CD4-positive, alpha-beta T cell treated with Interferon alpha-2 for 1 hour (primary cell): ENCODE measurements at regions not wholly inside any gene's neighbourhood (a gene's known extent, or its start where the extent isn't known, plus 50 kb on each side); places are given as distances from the start of the nearest gene placed in this dataset.
"Not testable (repeated sequence)": the region's sequence is repeated elsewhere in the genome, so short reads cannot be mapped to it uniquely, and the experiment has no call there.

Source experiments
- DNase-seq, 2 donors: peaks; one replicate each; pipeline ENCODE4 v3.0.0-alpha.2; 2020 to 2022

DNA sequence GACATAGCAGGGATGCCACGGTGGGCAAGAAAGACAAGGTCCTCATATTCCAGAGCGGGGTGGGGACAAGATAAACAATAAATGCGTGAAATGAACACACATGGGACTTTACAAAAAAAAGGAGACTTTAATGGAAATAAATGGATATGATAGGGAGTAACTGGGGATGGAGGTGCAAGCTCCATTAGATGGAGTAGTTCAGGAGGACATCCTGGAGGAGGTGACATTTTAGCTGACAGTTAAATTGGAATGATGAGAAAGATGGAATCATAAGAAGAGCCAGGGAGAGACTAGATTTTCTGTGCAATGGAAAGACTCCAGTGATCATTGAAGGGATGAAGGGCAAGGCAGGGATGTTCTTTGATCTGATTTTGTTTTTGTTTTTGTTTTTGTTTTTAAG lies 83.6 kb upstream of the MYL10 start:
- no peak for DNase-seq

DNA sequence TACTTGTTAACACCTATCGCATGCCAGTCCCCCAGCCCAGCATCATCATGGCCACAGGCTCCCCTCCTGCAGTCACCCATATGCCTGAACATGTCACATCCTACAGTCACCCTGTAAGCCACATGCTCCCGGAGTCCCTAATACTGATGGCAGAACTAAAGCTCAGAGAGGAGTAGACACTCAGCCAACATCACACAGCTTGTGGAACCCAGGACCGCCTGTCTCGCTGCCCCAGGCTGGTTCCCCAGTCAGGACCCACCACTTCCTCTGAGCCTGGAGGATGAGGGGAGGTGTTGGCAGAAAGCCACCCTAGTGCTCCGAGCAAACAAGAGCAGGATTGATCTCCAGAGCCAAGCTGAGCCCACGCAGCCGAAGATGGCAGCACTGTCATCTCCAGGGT lies 85.0 kb upstream of the MYL10 start:
- DNase-seq, result no peak

DNA sequence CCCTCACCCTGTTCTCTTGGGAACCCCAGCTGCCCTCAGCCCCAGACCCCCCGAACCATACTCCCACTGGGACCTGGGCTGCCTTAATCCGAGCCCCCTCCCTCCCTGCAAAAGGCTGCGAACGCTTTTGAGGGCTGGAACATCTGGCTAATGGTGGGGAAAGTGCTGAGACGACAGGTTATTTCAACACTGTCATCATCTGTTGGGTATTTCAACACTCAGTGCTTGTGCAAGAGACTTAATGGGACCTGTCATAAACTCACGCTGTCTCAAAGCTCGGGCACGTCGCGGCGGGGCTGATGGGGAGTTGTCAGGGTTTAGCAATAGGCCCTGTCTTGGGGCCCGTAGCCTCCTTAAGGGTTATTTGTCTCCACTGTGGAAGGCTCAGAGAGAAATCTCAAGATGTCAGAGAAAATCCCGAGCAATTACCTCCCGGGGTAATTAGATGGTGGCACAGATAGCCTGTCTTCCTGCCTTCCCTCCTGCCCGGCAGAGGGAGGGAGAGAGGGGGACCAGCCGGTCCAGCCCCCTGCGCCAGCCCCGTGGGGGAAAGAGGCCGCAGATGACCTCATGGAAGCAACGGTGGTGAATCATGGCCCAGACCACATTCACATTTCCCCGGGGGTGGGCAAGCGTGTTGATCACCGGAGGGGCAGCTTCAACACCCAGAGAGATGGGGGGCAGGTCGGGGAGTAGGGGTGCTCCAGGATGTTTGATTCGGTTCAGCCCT lies 88.7 kb upstream of the MYL10 start:
- DNase-seq, result peak; percentile 20 to 75

DNA sequence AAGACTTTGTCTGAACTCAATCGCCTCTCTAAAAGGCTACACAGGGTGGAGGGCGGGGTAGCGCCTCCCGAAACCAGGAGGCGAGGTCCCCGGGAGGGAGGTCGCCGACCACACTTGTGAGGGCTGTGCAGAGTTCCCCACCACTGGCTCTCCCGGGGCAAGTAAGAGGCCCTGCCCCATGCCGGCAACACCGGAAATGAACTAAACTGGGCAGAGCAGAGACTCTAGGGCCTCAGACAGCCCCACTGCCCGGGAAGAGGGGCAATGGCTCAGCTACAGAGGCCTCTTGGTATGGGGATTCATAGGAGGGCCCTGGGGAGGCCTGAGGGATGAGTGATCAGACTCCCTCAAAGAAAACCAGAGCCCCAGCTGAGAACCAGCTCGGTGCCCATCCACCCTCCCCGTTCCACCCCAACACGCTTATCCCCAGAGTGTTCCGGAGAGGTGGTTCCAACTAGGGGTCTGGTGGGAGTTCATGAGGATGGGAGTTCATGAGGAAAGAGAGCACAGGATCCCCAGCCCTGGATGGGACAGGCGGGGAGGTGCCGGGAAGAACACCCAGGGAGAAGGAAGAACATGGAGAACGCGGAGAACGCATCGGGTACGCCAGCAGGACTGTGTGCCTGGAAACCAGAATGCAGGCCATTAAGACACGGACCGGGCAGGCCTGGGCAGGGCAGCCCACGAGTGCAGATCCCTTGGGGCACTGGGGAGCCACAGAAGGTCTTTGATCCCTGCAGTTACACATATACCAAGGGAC lies 89.4 kb upstream of the MYL10 start:
- peak in 1 of 2 donors; percentile 8 for DNase-seq

DNA sequence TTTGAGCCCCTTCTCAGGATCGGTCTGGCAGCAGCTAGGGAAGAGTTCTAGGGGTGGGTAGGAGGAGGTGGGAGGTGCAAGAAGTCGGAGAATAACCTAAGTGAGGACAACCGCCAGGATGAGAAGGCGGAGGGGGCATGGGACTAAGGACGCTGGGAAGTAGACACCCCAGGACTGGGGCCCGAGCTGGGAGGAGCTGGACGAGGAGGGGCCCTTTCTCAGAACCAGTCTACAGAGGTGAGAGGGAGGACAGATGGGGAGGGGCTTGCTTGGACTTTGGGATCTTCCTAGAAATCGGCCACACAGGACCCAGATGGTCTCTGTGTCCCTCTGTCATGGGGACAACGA lies 90.0 kb upstream of the MYL10 start:
- no peak for DNase-seq

DNA sequence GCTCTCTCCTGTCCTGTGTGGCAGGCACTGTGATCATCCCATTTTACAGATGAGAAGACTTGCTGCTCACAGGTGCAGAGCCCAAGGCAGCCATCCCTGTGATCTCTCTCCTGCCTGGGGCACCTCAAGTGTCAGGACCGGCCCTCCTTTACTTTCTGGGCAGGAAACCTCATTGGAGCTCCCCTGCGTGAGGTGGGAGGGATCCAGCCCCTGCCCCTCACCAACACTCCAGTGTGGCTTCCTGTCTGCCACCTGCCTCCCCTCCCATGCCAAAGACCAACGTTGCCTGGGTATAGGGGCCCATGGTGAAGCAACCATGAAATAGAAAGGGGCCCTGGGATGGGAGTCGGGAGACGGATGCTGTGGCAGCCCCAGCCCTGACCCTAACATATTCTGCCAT lies 91.2 kb upstream of the MYL10 start:
- no peak for DNase-seq

DNA sequence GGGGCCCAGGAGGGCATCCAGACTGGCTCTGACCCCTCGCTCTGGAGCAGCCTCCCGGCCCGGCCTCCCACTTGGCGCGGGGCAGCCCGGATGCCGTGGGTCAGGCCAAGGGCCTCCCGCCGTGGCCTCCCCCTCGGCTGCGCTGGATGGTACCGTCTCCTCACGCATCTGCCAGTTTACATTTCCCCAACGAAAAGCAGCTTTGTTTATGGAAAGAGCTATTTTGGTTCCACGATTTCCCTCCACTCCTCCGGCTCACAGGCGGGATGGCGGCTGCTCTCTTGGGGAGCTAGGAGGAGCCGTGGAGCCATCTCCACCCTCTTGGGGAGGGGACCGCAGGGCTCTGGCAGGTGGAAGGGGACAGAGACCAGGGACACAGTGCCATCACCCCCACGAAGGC lies 93.2 kb upstream of the MYL10 start:
- no peak for DNase-seq

DNA sequence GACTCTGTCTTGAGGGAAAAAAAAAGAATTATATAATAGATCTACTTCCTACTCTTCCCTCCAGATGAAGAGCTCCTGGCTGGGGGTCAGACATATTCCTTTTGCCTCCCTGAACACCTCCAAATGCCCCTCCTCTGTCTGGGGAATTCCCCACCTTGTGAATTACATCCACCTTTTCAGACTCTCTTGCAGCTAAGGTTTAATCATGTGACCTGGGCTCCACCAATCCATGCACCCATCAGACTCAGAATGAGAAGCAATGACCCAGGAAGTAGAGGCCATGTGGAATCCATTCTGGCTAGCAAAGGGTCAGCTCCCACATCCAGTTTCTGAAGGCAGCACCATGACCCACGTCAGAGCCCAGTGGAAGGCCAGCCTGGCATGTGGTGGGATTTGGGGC lies 93.6 kb upstream of the CUX1 start:
- DNase-seq, result no peak

DNA sequence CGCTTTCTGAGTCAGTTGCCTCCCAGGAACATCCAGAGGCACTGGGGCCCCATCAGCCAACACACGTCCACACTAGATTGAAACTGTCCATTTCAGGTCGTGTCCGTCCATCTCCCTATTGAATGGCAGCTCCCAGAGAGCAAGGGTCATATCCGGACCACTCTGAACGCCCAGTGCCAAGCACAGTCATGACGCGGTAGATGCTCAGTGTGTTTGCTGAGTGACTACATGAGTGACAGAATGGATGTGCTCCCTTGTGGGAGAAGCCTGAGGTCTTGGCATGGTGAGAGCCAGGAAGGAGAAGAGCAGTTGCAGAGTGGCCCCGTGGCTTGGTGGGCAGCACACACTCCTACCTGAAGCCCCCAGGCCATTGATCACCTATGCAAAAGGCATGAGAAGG lies 92.5 kb upstream of the CUX1 start:
- DNase-seq, result no peak

DNA sequence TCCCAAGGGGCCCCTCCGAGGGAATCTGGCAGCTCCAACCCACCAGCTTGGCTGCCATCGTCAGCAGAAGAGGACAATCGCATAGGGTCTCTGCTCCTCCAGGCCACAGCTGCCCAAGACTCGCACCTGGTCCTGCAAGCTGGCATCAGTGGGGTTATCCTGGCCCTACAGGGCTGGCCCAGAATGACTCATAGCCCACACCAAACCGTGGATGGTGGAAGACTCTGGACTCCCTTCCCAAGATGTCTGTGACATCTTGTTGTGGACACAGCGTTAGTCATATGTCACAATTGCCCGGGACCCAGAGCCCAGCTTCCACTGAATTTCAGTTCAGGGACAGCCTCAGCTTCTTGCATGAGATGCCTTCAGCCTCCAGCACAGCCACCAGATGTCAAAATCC lies 91.5 kb upstream of the CUX1 start:
- no peak for DNase-seq

DNA sequence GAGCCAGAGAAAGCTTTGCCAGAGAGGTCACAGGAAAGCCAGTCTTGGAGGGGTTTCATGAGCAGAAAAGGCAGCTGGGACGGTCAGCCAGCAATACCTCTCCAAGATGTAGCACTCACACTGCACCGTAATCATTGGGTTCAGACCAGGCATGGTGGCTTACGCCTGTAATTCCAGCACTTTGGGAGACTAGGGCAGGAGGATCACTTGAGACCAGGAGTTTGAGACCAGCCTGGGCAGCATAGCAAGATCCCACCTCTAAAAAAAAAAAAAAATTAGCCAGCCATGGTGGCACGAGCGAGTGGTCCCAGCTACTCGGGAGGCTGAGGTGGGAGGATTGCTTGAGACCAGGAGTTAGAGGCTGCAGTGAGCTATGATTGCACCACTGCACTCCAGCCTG lies 90.2 kb upstream of the CUX1 start:
- no peak for DNase-seq

DNA sequence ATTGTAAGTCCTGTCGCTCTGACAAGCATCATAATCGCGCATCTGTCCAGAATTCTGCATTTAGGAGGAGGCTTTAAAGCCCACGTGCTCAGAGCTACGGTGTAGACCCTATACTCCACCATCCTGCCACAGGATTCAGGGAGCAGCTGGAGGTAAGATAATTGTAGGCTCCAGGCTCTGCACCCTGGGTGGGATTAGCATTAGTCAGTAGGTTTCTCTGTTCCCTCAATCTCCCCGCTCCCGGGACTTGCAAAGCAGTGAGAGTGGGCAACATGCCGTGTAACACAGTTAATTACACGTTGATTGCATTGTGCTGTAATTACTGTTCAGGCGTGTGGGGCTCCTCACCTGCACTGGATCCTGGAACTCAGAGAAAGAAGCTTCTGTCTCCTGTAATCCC lies 89.3 kb upstream of the CUX1 start:
- no peak for DNase-seq

DNA sequence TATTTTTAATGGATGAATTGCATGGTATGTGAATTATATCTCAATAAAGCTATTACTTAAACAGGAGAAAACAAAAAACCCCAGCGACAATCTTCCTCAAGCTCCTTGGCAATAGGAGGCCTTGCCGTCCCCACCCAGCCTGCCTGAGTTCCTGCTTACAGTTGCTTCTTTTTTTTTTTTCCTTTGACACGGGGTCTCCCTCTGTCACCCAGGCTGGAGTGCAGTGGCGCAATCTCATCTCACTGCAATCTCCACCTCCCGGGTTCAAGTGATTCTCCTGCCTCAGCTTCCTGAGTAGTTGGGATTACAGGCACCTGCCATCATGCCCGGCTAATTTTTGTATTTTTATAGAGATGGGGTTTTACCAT lies 88.6 kb upstream of the CUX1 start:
- DNase-seq, result not testable (repeated sequence)

DNA sequence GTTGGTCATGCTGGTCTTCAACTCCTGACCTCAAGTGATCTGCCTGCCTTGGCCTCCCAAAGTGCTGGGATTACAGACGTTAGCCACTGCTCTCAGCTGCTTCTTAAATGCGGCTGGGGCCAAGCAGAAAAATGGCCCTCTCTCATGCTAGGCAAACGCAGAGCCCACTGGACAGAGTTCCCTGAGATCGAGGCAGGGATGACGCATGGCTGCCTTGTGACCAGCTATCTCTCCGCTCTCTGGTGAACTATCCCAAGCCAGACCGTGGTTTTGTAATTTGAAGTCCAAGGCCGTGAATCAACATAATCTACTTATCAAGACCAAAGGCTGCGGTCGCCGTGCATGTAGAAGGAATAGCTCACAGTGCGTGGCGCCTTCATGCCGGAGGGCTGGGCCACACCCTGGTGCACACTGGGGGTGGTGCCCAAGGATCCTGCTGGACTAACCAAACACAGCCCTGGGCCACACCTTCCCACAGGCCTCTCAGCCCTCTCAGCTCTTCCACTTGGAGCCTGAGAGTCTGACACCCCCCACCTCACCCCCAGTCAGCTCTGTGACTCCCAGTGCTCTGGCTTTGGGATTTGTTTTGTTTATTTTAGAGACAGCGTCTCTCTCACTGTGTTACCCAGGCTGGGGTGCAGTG lies 88.1 kb upstream of the CUX1 start:
- DNase-seq, result no peak

DNA sequence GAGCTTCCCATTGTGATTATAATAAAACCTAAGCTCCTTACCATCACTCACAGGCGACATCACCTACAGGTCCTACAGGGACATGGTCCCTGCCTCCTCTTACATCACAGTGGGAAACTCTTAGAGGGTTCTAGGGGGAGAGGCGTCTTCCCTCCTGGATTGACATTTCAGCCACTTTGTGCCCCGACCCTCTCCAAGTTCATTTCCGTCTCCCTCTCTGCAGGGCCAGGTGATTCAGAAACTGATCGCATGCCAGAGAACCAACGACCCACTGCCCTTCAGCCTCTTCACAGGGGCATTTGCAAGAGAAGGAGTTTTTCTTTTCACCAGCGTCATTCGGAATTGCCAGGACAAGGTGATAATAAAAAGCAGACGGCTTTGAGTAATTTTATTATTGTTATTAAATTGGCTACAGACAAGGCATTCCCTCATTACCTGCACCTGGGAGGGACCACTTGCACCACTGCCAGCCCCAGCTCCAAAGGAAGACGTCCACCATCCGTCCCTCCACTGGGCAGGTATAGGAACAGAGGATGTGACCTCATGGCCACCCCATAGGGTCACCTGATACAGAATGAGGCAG lies 85.8 kb upstream of the CUX1 start:
- DNase-seq, result no peak

DNA sequence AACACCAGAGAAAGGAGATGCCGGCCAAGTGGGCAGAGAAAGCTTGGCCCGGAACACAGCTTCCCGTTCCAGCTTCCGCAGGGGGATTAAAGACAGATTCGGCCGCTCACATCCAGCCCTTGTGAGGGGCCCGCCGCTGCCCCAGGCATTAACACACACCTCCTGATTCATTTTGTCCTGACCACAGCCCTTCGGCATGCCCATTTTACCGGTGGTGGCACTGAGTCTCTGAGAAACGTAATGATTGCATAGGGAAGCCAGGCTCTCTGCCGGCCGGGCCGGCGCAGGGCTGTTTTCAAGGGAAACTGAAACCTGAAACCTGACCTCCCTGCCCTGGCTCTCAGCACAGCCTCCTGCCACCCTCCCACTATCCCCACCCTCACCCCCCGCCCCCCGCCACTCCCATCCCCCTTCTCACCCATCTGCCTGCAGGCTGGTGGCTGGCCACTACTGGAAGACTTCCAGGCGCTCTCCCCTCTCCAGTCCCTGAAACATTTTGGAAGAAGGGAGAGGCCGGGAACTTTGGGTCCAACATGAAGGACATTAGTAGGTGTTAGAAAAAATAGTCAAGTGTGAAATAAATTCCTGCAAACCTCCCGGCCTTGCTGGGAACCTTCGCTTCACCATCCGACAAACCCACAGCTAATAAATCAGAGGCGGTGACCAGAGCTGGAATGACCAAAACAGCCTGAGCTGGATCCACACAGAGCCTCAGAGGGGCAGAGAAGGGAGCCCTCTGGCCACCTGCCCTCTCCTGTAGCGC lies 83.5 kb upstream of the CUX1 start:
- peak in 1 of 2 donors; percentile 22 for DNase-seq

DNA sequence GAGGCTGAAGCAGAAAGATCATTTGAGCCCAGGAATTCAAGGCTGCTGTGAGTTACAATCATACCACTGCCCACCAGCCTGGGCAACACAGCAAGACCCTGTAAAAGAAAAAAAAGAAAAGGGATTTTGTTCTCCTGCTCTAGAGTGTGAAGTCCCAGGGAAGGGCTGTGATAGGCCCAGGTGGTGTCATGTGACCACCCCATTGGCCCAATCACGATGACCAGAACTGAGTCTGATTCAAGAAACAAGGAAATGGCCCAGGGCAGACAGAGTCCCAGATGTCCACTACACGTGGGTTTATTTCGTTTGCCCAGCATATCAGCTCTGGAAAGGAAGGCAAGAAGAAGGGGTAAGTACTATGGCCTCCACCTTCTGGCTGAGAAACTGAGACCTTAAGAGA lies 81.3 kb upstream of the CUX1 start:
- no peak for DNase-seq

DNA sequence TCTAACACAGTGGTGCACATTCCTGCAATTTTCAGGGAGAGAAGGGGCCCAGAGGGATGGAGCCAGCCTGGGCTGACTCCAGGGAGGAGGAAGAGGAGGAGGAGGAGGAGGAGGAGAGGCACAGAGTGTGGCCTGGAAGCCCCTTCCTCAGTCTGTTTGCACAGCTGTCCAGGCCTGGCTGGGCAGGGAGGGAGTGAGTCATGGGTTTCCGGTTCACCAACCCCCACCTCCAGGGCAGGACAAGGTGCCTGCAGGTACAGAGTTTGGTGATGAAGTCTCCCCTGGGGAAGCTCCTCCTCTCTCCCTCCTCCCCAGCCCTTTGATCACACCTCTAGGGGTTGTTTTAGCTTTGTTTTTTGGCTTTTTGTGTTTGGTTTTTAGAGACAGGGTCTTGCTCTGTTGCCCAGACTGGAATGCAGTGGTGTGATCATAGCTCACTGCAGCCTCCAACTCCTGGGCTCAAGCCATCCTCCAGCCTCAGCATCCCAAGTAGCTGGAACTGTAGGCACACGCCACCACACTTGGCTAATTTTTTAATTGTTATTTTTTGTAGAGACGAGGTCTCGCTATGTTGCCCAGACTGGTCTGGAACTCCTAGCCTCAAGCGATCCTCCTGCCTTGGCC lies 77.5 kb upstream of the CUX1 start:
- DNase-seq, result no peak

DNA sequence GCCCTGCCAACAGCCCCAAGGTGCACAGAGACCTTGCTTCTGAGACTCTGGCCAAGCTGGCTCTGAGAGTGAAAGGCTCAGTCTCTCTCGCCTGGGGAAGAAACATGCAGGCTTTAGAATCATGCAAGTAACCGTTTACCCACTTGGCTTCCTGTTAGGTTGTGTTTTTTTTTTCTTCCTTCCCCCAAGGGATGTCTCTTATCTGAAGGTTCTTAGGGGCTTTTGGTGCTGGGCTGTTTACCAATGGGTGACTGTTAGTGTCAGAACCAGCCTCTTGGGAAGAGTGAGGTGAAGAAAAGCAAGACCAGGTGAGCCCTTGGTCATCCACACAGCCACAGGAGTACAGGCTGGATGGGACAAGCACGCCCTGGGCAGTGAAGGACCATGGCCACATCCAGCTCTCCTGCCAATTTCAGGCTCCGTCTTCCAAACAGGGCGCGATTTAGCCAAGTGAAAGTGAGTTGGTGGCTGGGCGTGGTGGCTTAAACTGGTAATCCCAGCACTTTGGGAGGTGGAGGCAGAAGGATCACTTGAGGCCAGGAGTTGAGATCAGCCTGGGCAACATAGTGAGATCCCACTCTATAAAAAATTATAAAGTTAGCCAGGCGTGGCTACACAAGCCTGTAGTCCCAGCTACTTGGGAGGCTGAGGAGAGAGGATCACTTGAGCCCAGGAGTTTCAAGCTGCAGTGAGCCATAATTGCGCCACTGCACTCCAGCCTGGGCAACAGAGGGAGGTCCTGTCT lies 76.3 kb upstream of the CUX1 start:
- DNase-seq, result no peak

DNA sequence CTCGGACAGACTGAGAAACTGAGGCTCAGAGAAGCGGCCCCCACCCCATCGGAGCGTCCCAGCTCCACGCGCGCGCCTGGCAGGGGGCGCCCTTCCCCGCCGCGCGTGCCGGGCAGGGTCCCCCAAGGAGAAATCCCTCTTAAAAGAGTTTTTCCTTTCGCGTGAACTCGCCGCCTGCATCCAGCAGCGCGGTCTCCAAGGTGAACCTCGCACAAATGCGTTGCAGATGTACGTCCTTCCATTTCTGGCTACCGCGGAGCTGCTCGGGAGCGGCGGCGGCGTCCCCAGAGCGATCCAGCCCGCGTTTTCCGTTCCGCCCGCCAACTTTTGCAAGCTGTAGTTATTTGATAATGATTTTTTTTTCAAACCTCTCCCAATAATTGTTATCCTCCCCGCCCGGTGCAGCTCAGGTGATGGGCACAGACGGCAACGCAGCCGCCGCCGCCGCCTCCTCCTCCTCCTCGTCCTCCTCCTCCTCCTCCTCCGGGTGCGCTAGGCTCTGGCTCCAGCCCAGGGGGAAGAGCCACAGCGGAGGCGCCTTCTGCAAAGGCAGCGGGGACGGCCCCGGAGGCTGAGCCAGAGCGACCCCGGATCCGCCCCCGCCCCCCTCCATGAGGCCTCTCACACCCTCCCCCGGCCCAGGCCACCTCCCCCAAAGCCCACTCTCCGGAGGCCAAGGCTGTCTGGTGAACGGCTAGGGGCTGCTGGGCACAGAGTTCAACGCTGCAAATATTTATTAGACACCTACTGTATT lies 74.0 kb upstream of the CUX1 start:
- DNase-seq, result peak; percentile 51 to 74

DNA sequence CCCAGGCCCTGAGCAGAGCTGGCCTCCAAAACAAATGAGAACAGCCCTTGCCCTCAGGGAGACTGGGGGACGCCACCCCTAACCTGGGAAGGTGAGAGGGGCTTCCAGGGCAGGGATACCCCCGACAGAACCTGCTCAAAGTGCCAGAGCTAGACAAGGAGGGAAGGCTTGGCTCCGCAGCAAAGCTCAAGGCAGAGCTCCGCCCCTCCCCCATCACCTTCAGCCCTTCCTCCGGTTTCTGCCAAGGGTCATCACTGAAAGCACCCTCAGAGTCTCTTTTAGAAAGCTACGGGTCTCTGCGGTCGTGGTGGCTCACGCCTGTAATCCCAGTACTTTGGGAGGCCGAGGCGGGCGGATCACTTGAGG lies 73.4 kb upstream of the CUX1 start:
- DNase-seq, result no peak
